Omental fat pad (tissue), 3 donors: ENCODE measurements at regions not wholly inside any gene's neighbourhood (a gene's known extent, or its start where the extent isn't known, plus 50 kb on each side); places are given as distances from the start of the nearest gene placed in this dataset.

Source experiments
- ATAC-seq: fragments of 150-250 bp; one replicate; pipeline ENCODE4 v1.9.1; 2016; ENCODE audit warnings: mild to moderate bottlenecking, moderate library complexity; ENCODE audit not compliant: low FRiP score
- DNase-seq: peaks from one replicate; pipeline ENCODE4 v3.0.0-alpha.2; 2019; ENCODE audit warnings: low spot score
- CTCF ChIP-seq, 3 donors: fragments of 450-650 bp; IDR thresholded peaks; one replicate each; pipeline ENCODE4 v1.5.1; 2016 to 2017; ENCODE audit warnings: antibody characterized with exemption in 3 of 3, mild to moderate bottlenecking in 3 of 3, moderate library complexity in 2 of 3

- no peak for ATAC-seq
- TF ChIP-seq CTCF (IDR thresholded peaks at IDR 0.05): no peak
- DNase-seq: no peak
Measured at GRCh38 chrX:13427441-13428052, 107.7 kb upstream of the ATXN3L start.

GRCh38 chrX:13420545-13421183 is 100.8 kb upstream of the ATXN3L start:
- DNase-seq (no peak), ATAC-seq (no peak)
- no peak for TF ChIP-seq CTCF (IDR thresholded peaks at IDR 0.05)

GRCh38 chrX:13419918-13420317 is 100.1 kb upstream of the ATXN3L start:
- TF ChIP-seq CTCF (IDR thresholded peaks at IDR 0.05): no peak
- ATAC-seq (no peak), DNase-seq (no peak)

GRCh38 chrX:13419276-13419675 is 99.4 kb upstream of the ATXN3L start:
- TF ChIP-seq CTCF (IDR thresholded peaks at IDR 0.05): no peak
- no peak for ATAC-seq
- no peak for DNase-seq

GRCh38 chrX:13418126-13419097 is 98.6 kb upstream of the ATXN3L start:
- ATAC-seq (no peak), DNase-seq (no peak)

GRCh38 chrX:13415509-13415908 is 95.7 kb upstream of the ATXN3L start:
- no peak for TF ChIP-seq CTCF (IDR thresholded peaks at IDR 0.05)
- DNase-seq (no peak), ATAC-seq (no peak)

More at GRCh38 chrX:13418126-13419097, 98.6 kb upstream of the ATXN3L start:
- no peak for TF ChIP-seq CTCF (IDR thresholded peaks at IDR 0.05)
